ENCODE measurements at regions not wholly inside any gene's neighbourhood (a gene's known extent, or its start where the extent isn't known, plus 50 kb on each side); places are given as distances from the start of the nearest gene placed in this dataset.

GRCh38 chr12:112740387-112740934 lies 51.1 kb upstream of the RPH3A start:
- peaks cover 11 to 13% of the 10 kb centered on the region in 2 donors for H3K4me1 Mint-ChIP-seq (ENCODE audit: low read depth in 2 of 2)
- no peak for ATAC-seq (replicated peaks)
- no peak for DNase-seq
- H3K4me3 Mint-ChIP-seq = no peak overlapping the region
- H3K27ac Mint-ChIP-seq = no peak overlapping the region
- H3K27me3 Mint-ChIP-seq = peaks cover 18 to 37% of the 10 kb centered on the region in 2 donors
- no peaks in the 10 kb centered on the region for H3K36me3 Mint-ChIP-seq (ENCODE audit: insufficient read depth)
- H3K9me3 Mint-ChIP-seq = no peaks in the 10 kb centered on the region

GRCh38 chr12:112741106-112741505 lies 50.4 kb upstream of the RPH3A start:
- H3K4me3 Mint-ChIP-seq = no peak overlapping the region
- no peaks in the 10 kb centered on the region for H3K36me3 Mint-ChIP-seq (ENCODE audit: insufficient read depth)
- no peaks in the 10 kb centered on the region for H3K9me3 Mint-ChIP-seq
- peaks cover 17 to 20% of the 10 kb centered on the region in 2 donors for H3K4me1 Mint-ChIP-seq (ENCODE audit: low read depth in 2 of 2)
- H3K27ac Mint-ChIP-seq = no peak overlapping the region
- peaks cover 13 to 31% of the 10 kb centered on the region in 2 donors for H3K27me3 Mint-ChIP-seq
- DNase-seq (no peak), ATAC-seq (replicated peaks) (no peak)

Measured in effector memory CD8-positive, alpha-beta T cell (primary cell).